Endothelial cell of umbilical vein (primary cell): ENCODE measurements at regions not wholly inside any gene's neighbourhood (a gene's known extent, or its start where the extent isn't known, plus 50 kb on each side); places are given as distances from the start of the nearest gene placed in this dataset.

Source experiments
- CTCF ChIP-seq, 2 donors: IDR thresholded peaks; 1 replicate in 1 of 2; 2 replicates in 1 of 2; pipeline ENCODE4 v1.5.1; 2011; ENCODE audit warnings: low read length in 2 of 2, mild to moderate bottlenecking in 2 of 2, moderate library complexity in 2 of 2, control low read depth in 1 of 2, inconsistent platforms in 1 of 2, low read depth in 1 of 2; ENCODE audit not compliant: insufficient read depth in 1 of 2; ENCODE audit errors: extremely low read depth in 1 of 2
- EZH2 ChIP-seq: IDR thresholded peaks from 2 replicates; pipeline ENCODE4 v1.6.1; 2012; ENCODE audit warnings: borderline replicate concordance, low read depth, mild to moderate bottlenecking, moderate library complexity, low read length, inconsistent platforms; ENCODE audit not compliant: severe bottlenecking
- JUN ChIP-seq: IDR thresholded peaks from 2 replicates; pipeline ENCODE4 v1.6.1; 2011; ENCODE audit warnings: borderline replicate concordance, low read depth; ENCODE audit not compliant: insufficient read length, insufficient read depth
- MYC ChIP-seq: IDR thresholded peaks from one replicate; pipeline ENCODE4 v1.6.1; 2011; ENCODE audit warnings: mild to moderate bottlenecking, low read depth, low read length
- POLR2A ChIP-seq: IDR thresholded peaks from 2 replicates; pipeline ENCODE4 v1.6.1; 2012; ENCODE audit warnings: low read depth, mild to moderate bottlenecking, control low read depth, low read length
- POLR2AphosphoS5 ChIP-seq: IDR thresholded peaks from 2 replicates; pipeline ENCODE4 v1.6.1; 2012; ENCODE audit warnings: low read depth, mild to moderate bottlenecking, control low read depth, low read length, moderate library complexity; ENCODE audit not compliant: insufficient read depth

GRCh38 chr15:46732060-46732459 is 985.2 kb upstream of the SEMA6D start:
- TF ChIP-seq CTCF (IDR thresholded peaks at IDR 0.05; ENCODE audit: extremely low read depth in 1 of 2, insufficient read depth in 1 of 2, low read depth in 1 of 2, low read length in 2 of 2): no peak
- no peak for TF ChIP-seq MYC
- no peak for TF ChIP-seq POLR2AphosphoS5
- no peak for TF ChIP-seq POLR2A
- TF ChIP-seq EZH2: no peak
- no peak for TF ChIP-seq JUN
